ENCODE measurements at regions not wholly inside any gene's neighbourhood (a gene's known extent, or its start where the extent isn't known, plus 50 kb on each side); places are given as distances from the start of the nearest gene placed in this dataset.

- TF ChIP-seq ZFP3 (CRISPR knock-in tag; IDR thresholded peaks at IDR 0.05) (no peak), ZNF565 (CRISPR knock-in tag; conservative IDR thresholded peaks at IDR 0.05; ENCODE audit: low read depth) (no peak), RARB (CRISPR knock-in tag; IDR thresholded peaks at IDR 0.05) (no peak), ZFP30 (CRISPR knock-in tag; IDR thresholded peaks at IDR 0.05) (no peak), PPARA (CRISPR knock-in tag; IDR thresholded peaks at IDR 0.05; ENCODE audit: borderline replicate concordance) (no peak), PATZ1 (CRISPR knock-in tag; IDR thresholded peaks at IDR 0.05; ENCODE audit: borderline replicate concordance) (no peak), ISL1 (CRISPR knock-in tag; IDR thresholded peaks at IDR 0.05) (no peak)
Measured at GRCh38 chr11:31869986-31870385, 58.9 kb upstream of the PAX6 start.
